ENCODE measurements at regions not wholly inside any gene's neighbourhood (a gene's known extent, or its start where the extent isn't known, plus 50 kb on each side); places are given as distances from the start of the nearest gene placed in this dataset.

DNA sequence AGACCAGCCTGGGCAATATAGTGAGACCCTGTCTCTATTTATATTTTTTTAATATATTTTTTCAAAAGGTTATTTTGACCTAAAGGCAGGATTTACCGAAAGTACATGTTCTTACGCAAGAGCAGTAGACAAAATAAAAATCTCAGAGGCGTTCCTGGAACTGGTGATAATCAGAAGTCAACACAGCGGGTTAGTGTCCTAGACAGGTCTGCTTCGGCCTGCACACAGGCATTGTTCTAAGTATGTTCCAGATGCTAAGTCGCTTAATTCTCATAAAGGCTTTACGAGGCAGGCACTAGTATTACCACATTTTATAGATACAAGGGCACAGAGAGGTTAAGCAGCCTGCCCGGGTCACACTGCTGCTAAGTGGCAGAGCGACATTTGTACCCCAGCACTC lies 56.9 kb upstream of the SLC25A33 start:
- TF ChIP-seq, protein P1, sequence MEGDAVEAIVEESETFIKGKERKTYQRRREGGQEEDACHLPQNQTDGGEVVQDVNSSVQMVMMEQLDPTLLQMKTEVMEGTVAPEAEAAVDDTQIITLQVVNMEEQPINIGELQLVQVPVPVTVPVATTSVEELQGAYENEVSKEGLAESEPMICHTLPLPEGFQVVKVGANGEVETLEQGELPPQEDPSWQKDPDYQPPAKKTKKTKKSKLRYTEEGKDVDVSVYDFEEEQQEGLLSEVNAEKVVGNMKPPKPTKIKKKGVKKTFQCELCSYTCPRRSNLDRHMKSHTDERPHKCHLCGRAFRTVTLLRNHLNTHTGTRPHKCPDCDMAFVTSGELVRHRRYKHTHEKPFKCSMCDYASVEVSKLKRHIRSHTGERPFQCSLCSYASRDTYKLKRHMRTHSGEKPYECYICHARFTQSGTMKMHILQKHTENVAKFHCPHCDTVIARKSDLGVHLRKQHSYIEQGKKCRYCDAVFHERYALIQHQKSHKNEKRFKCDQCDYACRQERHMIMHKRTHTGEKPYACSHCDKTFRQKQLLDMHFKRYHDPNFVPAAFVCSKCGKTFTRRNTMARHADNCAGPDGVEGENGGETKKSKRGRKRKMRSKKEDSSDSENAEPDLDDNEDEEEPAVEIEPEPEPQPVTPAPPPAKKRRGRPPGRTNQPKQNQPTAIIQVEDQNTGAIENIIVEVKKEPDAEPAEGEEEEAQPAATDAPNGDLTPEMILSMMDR (IDR thresholded peaks at IDR 0.05; ENCODE audit: extremely low read depth, insufficient read depth, missing control alignments), result no peak
- no peak for DNase-seq (ENCODE audit: low spot score)
- in situ Hi-C loops (cut with MboI; ENCODE audit: low pct_unique_long_range_greater_than_20kb, low sequenced_read_pairs, unreplicated experiment), result no loop called here

DNA sequence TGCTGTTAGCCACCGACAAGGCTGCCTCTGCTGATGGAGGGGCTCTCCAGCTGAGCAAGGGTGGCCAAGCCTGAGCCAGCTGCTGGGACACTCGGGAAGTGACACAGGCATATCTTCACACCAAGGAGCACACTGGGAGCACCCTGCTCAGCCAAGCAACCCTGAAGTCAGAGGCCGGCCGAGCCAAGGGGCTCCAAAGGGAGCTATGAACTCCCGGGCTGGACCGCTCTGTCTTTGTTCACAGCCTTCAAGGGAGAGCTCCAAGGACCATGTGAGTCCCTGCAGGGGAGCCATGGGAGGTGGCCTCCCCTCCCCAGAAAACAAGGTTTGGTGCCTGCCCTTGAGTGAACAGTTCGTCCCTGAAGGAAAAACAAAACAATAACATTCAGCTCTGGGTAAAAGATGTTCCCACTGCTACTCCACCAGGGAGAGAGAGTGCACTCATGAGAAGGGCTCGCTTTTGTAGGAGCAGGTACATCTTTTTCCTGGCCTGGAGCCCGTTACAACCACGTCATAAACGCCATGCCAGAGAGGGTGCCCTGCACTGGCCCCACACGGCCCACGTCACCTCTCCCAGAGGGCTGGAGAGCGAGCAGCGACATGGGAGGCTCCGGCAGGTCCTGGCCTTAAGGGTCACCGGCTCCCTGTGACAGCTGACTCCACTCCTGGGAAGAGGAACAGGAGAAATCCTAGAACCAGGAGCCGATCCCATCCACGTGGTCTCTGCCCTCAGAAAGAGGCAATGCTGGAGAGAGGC lies 56.3 kb upstream of the SLC25A33 start:
- DNase-seq (ENCODE audit: low spot score), result no peak
- TF ChIP-seq, protein P1 (IDR thresholded peaks at IDR 0.05; ENCODE audit: extremely low read depth, insufficient read depth, missing control alignments), result no peak
- in situ Hi-C loops (cut with MboI; ENCODE audit: low pct_unique_long_range_greater_than_20kb, low sequenced_read_pairs, unreplicated experiment), result no loop called here

DNA sequence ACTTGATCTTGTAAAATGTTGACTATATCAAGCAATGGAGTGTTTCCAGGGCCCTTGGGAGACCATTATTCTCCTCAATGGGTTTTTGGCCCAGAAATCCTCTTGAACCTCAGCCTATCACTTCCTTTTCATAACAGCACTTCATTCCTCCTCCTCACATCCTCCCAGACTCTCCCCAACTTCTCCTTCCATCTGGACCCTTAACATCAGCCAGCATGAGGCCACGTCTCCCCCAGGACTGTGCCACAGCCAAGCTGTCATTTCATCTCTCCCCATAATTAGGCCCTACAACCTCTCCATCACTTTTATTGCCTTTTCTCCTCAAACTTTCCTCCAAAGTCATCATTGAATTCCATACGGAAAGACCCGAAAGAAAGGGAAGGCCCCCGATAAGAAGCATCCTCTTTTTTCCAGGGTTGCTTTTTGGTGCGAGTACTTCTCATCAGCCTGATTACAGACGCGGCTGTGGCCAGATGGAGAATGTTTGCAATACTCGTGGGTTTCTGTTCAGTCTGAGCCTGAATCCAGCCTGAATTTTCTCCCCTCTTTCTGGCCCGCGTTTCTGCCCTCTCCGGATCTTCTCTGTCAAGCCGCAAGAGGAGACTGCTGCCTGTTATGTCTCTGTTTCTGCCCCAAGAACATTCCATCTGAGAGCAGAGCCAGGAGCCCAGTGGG lies 52.7 kb upstream of the SLC25A33 start:
- no peak for DNase-seq (ENCODE audit: low spot score)
- in situ Hi-C loops (cut with MboI; ENCODE audit: low pct_unique_long_range_greater_than_20kb, low sequenced_read_pairs, unreplicated experiment), result no loop called here
- TF ChIP-seq, protein P1 (IDR thresholded peaks at IDR 0.05; ENCODE audit: extremely low read depth, insufficient read depth, missing control alignments), result no peak
